ENCODE measurements at regions not wholly inside any gene's neighbourhood (a gene's known extent, or its start where the extent isn't known, plus 50 kb on each side); places are given as distances from the start of the nearest gene placed in this dataset.

DNA sequence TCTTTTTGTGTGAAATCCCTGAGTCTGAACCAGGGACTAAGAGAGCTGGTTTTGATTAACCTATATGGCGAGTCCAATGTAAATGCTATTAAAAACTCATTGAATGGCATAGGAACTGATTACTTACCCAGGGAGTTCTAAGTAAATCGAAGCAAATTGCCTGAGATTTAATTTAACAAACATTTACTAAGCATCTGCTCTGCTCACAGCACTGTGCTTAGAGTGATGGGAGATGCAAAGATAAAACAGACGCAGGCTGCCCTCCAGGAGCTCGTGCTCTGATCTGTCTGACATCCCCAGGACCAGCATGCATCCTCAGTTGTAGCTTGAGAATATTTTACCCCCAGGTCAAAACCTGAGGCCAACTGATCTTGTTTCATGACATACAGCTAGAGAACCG lies 247.9 kb downstream of the NR2F2 start:
- no peak for DNase-seq (ENCODE audit: low read depth)

DNA sequence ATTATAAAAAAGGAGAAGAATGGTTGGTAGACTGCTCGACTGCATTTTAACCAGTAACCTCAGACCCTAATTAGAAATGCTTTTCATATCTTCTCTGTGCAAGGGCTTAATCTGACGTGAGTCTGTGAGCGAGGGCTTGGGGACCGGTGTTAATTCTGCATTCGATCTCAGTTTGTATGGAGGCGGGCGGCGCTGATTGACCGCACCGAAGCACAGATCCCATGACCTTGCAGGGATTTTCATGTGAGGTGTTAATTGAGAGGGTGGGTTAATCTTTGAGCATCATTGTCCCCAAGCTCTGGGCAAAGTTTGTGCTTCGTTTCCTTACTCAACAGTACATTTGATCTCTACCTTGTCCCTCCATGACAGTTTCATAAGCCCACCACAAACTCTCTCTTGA lies 250.9 kb downstream of the NR2F2 start:
- DNase-seq (ENCODE audit: low read depth): no peak

DNA sequence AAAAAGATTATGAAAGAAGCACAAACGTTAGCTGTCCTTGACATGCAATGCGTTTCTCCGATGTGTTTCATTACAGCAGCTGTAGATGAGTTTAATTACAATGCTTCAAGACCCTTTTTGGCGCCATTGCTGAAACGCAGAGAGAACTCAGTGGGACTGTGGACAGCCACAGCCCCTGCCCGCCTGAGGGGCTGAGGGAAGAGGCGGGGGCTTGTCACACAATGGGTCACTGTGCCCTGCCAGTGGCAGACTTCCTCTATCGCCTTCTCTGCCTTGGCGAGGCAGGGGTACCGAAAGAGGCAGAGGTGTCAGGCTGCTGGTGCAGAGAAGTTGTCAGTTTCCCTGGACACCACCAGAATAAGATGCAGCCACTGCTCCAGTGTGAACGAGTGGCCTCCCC lies 252.0 kb downstream of the NR2F2 start:
- no peak for DNase-seq (ENCODE audit: low read depth)

DNA sequence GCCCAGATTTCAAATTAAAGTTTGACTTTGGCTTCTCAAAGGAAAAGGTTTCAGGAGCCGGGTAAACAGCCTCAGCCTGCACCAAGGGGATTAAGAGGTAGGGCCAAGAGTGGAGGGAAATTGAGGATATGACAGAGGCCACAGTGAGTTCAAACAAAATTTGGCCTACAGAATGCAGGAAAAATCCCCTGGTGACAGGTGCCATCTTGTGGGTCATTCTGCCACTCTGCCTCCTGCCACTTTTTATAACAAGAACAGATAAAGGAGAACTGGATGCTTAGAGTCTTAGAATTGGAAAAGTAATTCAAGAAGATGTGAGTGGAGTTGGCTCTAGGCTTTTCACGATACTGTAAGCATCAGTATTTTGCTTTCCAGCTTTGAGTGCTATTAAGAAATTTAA lies 253.2 kb downstream of the NR2F2 start:
- peak; percentile 10 for DNase-seq (ENCODE audit: low read depth)

DNA sequence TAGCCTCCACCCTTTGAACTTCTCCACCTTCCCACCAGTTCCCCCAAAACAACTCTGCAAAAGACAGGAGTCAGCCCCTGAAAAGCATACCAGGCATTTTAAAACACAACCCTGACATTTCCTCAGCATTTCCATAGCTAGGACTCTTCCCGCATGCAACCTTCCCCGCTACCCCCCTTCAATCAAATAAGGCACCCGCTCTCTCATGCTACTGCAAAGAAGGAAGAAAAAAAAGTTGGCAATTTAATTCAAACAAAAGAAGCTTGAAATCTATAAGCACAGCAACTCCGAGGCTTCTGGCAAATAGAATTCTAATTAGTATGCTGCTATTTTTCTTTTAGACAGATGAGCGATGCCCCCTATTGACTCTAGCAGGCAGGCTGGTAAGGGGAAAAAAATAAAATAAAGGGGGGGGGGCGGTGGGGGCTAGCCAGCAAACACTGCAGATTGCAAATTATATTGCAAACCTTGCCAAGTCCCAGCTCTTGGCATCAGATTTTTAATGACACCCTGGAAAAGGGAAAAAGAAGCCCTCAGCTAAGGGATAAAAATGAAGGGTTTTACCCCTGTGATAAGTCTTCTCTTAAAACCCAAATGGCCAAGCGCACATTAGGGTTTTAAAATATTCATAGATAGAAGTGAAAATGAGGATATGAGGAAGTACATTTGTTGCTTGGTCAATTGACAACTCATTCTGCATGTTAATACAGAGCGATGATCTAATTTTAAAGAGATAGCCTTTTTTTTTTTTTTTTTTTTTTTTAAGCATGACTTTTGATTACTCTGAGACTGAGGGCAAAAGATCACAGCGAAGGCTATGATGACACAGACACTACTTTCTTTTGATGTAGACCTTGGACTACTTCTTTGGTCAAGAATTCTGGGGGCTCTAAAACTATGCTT lies 255.2 kb downstream of the NR2F2 start:
- DNase-seq (ENCODE audit: low read depth): peak; percentile 6

DNA sequence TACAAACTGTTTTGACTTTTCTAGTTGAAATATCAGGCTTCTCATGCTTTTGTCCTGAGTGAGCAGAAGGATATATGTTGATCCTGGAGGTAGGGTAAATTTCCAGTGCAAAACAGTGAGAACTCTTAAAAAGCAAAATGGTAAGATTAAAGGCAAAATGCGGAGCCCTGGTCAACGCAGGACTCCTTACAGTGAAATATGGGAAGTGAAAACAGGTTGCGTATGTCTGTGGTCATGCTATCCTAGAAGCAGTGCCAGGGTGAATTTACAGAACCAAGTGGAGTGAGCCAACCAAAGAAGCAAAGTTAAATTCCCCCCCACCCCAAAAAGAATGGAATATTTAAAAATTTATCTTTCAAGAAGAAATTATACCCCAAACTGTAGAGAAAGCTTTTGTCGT lies 256.4 kb downstream of the NR2F2 start:
- DNase-seq (ENCODE audit: low read depth): no peak

DNA sequence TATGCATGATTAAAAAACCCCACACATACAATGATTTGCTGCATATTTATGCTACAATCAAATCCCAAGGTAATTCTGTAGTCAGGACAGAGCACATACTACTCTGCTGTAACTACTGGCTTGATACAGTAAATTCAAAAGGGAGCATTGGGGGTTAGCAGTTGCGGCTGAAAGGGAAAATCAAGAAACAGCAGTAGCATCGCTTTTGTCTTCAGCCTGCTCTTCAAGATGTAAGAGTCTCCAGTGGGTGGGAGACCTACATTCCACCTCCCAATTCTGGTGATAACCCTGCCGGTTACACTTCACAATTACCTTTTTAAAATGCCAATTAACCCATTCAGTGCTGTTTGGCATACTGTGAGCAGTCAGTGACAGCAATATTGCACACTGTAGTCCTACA lies 259.4 kb downstream of the NR2F2 start:
- DNase-seq (ENCODE audit: low read depth): no peak

DNA sequence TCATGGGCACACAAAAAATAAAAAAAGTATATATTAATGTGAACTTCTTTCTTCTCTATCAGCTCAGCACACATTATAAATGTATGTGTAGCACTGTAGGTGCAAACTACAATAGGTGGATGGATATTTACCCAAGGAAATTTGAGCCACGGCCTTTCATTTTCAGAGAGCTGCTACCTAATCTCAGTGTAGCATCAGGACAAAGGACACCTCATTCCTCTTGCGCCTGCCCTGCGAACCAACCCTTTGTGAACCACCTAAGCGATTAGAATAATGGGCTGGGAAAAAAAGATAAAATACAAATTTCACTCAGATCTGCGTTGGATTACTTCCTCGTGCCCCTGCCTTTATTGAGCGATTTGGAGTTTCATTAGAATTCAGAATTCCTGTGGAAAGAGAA lies 263.2 kb downstream of the NR2F2 start:
- no peak for DNase-seq (ENCODE audit: low read depth)

DNA sequence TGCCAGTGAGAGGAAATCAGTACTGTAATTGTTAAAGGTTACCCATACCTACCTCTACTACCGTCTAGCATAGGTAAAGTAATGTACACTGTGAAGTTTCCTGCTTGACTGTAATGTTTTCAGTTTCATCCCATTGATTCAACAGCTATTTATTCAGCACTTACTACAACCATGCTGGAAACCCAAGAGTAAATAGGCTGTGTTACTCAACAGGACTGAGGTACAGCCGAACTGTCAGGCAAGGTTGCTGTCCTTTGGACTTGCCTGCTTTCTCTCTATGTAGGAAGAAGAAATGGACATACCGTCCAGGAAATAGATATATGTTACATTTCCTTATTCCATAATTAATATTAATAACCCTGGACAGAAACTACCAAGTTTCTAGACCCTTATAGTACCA lies 265.5 kb downstream of the NR2F2 start:
- DNase-seq (ENCODE audit: low read depth): no peak

DNA sequence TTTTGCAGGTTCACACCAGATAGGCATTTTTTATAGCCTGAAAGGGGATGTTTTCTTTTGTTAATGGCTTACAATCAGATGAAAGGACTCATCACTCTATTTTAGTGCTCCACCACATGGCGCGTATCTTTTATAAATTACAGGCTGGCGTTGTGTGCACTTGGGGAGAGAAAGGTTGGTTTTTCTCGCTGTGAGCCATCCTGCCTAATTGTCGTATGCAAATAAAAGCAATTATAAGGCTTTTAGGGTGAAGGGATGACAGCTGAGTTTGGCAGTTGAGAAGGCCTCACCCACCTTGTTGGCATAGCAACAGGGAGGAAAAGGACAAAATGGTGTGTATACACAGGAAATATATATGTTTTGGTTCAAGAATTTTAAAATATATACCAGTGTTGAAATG lies 268.0 kb downstream of the NR2F2 start:
- DNase-seq (ENCODE audit: low read depth): no peak

DNA sequence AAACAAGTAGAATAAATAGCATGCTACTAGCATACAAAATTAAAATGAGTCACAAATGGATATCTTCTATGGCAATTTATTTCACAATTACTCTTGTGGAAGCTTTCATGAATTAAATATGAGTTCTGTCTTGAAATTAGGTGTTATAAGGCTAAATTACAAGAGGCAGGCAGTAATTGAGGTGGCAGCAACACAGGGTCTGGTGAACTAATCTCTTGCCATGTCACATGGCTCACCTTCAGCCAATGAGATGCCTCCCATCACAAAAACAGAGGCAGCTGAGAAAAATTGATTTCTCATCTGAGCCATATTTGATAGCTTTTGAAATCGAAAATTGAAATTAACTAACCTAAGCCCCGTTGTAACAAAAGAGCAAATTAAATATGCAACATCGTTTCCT lies 268.8 kb downstream of the NR2F2 start:
- DNase-seq (ENCODE audit: low read depth): no peak

DNA sequence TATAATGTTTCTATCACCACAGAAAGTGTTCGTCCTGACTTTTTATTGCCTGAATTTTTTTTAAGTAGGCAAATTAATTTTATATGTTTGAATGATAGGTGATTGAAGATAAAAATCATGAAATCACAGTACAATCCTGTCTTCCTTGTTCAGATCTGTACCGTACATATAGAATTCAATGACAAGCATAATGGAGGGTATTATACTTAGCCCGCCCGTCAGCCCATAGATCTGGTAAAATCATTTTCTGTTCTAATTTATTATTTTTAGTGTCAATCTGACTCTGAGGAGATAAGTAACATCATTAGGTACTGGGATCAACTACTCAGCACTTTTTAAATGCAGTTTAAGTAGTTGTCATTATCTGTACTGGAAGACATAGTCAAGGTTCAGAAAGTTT lies 269.9 kb downstream of the NR2F2 start:
- no peak for DNase-seq (ENCODE audit: low read depth)

DNA sequence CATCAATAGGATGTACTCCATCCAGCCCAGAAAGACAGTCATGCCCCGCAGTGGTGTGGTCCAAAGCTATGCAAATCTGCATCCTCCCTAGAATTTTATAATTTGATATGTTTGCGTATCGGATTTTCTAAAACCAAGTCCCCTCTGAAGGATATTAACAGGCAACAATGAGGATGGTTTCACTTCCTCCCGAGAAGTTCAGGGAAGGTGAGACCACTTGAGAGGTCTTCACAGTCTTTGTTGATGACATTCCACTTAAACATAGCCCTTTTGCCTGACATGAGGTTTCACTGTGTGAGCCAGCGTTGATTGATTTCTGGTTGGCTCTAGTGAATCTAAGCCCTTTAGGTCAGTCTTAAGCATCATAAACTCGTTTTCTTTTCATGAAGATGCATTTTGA lies 276.1 kb downstream of the NR2F2 start:
- no peak for DNase-seq (ENCODE audit: low read depth)

DNA sequence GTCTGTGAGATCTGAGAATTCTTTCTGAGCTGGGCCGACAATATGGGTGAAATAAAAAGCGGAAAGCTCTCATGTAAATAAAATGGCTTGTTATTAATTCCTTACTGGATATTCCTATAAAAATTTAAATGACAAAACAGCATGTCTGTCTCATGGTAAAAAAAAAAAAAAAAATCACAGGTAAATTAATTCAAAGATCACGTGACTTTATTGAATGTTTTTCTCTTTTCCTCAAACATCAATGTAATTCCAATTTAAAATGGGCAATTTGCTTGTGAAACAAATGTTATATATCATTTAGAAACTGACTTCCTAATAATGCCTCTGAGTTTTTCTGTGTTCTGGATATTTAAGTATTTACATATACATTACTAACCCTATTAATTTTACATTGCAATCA lies 280.3 kb downstream of the NR2F2 start:
- no peak for DNase-seq (ENCODE audit: low read depth)

DNA sequence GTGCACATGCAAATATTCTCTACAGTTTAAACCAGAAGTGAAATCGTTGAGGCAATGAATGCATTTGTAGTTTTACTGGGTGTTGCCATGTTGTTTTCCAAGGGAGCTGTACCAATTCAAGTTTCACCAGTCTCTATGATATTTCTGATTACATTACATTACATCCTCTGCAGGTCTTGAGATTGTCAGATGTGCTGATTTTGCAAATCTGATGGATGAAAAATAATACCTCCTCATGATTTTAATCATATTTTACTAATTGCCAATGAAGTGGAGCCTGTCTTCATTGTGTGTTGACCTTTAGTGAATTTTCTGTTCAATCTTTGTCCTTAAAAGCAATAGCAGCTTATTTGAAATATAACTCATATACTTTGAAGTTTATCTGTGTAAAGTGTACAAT lies 282.4 kb downstream of the NR2F2 start:
- no peak for DNase-seq (ENCODE audit: low read depth)

DNA sequence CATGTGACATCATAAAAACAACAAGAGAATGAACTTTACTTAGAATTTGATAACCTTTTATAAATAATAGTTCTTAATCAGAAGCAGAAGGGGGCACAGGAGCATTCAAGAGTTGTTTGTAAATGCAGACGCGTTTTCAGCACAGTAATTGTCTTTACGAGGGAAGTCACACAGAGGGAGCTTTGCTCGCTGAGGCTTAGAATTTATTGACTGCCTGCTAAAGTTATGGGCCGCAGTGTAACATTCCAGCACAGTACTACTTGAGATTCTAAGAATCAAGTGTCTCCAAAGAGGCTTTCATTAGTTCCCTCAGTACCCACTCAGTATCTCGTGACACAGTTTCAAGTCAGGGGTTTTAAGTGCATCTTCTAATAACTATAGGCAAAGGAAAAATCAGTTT lies 288.7 kb downstream of the NR2F2 start:
- no peak for DNase-seq (ENCODE audit: low read depth)

DNA sequence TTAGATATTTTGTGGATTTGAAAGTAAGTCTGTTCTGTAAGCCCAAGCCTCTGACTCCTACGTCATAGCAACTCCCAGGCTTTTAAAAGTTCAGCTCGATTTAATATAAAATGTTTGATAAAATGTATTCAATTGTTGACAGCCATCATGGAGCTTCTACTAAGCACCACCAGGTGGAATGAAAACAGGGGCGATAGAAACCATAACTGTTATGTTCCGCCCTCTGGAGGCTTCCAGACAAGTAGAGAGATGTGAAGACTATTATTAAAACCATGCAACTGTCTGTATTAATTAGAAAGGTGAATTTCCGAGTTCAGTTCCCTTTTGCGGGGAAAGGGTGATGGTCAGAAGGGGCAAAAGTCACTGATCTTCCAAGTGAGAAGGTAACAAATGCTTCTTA lies 292.2 kb downstream of the NR2F2 start:
- DNase-seq (ENCODE audit: low read depth): no peak

DNA sequence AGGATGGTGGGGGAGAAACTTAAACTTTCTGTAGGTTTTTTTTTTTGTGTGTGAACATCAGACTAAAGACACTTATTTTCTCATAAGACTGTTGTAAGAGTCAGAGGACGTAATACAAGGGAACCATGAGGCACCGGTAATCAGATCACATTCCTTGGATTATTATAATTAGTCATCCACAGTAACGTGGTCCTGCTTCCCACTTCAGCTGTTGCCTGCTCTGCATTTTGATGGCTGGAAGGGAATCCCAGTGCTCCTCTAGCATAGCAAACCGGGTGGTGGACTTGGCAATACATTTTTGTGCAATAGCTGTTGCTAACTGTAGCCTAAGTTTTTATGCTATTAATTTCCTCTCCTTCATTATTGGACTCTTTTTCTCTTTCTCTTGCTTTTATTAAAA lies 294.8 kb downstream of the NR2F2 start:
- peak; percentile 21 for DNase-seq (ENCODE audit: low read depth)

DNA sequence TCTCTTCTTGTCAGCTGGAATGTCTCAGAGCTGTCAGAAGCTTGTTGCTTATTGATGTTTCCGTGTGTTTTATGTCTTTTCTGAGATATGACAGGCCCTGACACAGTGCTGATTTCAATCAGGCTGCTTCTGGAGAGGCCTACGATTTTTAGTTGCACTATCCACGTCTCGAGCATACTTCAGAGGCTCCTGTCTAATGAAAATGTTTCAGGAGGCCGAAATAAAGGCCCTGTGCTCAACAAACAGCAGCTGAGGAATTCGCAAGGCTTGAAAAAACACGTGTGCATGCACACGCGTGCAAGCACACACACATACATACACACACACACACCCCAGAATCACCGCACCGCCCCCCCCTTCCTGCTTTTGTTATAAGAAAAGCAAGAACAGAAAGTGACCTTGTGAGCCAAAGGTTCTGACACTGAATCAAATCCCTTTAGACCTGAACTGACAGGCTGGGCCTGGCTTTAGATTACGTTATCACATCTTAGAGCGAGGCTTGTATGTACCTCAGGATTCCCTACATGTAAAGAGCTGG lies 296.6 kb downstream of the NR2F2 start:
- no peak for DNase-seq (ENCODE audit: low read depth)

DNA sequence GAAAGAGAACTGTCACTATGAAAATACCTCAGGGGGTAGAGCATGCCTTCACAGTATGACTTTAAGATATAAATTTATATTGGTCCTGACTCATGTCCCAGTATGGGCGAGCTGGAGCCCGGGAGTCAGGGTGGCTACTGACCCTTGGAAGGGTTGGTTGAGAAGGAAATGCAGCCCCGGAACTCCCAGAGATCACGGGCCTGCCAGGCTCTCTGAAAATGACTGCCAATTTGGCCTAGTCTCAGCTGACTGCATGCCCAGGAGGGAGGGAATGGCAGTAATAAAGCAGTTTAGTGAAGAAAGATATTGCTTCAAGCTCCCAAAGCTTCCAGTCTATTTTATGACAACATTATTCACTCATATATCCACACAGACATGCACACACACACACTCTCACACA lies 299.0 kb downstream of the NR2F2 start:
- DNase-seq (ENCODE audit: low read depth): no peak

DNA sequence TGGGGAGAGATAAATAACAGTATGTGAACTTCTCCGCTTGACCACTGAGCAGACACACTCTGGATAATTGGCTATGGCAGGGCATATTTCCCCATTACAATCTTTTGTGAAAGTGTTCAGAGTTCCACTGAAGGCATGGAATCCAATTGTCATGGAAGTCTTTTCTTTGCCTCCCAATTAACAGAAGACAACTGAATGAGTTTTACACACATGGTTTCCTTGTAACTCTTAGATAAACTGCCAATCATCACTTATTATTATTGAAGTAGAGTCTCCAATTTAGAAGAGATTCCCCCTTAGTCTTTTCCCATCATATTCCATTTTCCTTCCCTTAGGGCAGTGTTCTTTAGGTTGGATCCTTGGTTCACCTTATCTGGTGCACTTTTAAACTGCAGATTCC lies 308.3 kb downstream of the NR2F2 start:
- DNase-seq (ENCODE audit: low read depth): no peak

DNA sequence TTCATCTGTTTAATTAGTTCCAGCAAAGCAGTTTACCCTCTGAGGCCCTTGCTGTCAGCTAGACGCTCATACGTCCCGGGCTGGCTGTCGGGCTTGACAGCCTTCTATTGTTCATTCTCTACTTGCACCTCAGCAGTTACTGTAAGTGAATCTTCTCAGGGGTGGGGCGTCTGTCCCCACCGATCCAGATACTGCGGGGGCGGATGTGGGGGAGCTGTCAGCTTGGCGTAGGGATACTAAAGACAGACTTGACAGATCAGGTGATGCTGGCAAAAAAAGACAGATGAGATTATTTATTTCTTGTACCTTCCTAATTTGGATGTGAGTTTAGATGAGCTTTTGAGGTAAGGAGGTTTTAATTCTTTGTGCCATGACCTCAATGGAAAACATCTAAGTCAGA lies 315.3 kb downstream of the NR2F2 start:
- DNase-seq (ENCODE audit: low read depth): no peak

DNA sequence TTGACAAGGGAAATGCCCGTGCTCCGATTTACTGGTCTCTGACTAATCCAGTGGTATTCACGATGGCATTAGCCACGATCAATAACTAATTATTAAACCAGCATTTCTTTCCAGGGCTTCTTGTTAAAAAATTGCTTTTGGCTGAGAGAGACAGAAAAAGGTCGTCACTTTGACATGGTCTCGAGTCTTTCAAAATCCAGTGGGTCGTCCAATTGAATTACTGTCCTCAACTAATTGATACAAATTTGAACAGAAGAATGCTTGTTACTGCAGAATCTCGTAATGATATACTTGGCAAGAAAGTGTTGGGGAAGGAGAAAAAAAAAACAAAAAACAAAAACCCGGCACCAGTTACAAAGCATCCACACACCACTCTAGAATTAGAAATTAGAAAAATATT lies 318.4 kb downstream of the NR2F2 start:
- DNase-seq (ENCODE audit: low read depth): no peak

Measured in myocyte (in vitro differentiated cells).